ENCODE measurements at regions not wholly inside any gene's neighbourhood (a gene's known extent, or its start where the extent isn't known, plus 50 kb on each side); places are given as distances from the start of the nearest gene placed in this dataset.

- intact Hi-C loops (cut with micrococcal nuclease) = no loop called here
- Histone ChIP-seq H3K9me3 (replicated peaks) (peaks cover 30% of the 10 kb centered on the region), H3K4me3 (no peak overlapping the region), H3K27me3 (ENCODE audit: low read depth) (no peaks in the 10 kb centered on the region), H3K36me3 (no peaks in the 10 kb centered on the region), H3K27ac (replicated peaks) (no peak overlapping the region), H3K4me1 (no peaks in the 10 kb centered on the region)
- no peak for DNase-seq
- TF ChIP-seq CTCF (IDR thresholded peaks at IDR 0.05; ENCODE audit: borderline replicate concordance) = no peak
Observed at GRCh38 chr5:18496041-18496440, 861.8 kb downstream of the TAF11L14 start.

GRCh38 chr5:18497089-18497488 is 862.8 kb downstream of the TAF11L14 start:
- H3K4me3 ChIP-seq = no peak overlapping the region
- no peaks in the 10 kb centered on the region for H3K36me3 ChIP-seq
- H3K27ac ChIP-seq (replicated peaks) = no peak overlapping the region
- no peaks in the 10 kb centered on the region for H3K4me1 ChIP-seq
- no peak for TF ChIP-seq CTCF (IDR thresholded peaks at IDR 0.05; ENCODE audit: borderline replicate concordance)
- no peaks in the 10 kb centered on the region for H3K27me3 ChIP-seq (ENCODE audit: low read depth)
- intact Hi-C loops (cut with micrococcal nuclease) = no loop called here
- peaks cover 30% of the 10 kb centered on the region for H3K9me3 ChIP-seq (replicated peaks)
- no peak for DNase-seq

- DNase-seq = no peak
- no peak for TF ChIP-seq CTCF (IDR thresholded peaks at IDR 0.05; ENCODE audit: borderline replicate concordance)
- H3K4me1 ChIP-seq = no peaks in the 10 kb centered on the region
- no peak overlapping the region for H3K27ac ChIP-seq (replicated peaks)
- peaks cover 19% of the 10 kb centered on the region for H3K9me3 ChIP-seq (replicated peaks)
- H3K27me3 ChIP-seq (ENCODE audit: low read depth) = no peaks in the 10 kb centered on the region
- H3K4me3 ChIP-seq = no peak overlapping the region
- no peaks in the 10 kb centered on the region for H3K36me3 ChIP-seq
- intact Hi-C loops (cut with micrococcal nuclease) = no loop called here
Observed at GRCh38 chr5:18503797-18504328, 869.6 kb downstream of the TAF11L14 start.

- intact Hi-C loops (cut with micrococcal nuclease) = no loop called here
- H3K27me3 ChIP-seq (ENCODE audit: low read depth) = no peaks in the 10 kb centered on the region
- H3K4me1 ChIP-seq = no peaks in the 10 kb centered on the region
- H3K4me3 ChIP-seq = no peak overlapping the region
- DNase-seq = no peak
- H3K27ac ChIP-seq (replicated peaks) = no peak overlapping the region
- peaks cover 36% of the 10 kb centered on the region for H3K9me3 ChIP-seq (replicated peaks)
- TF ChIP-seq CTCF (IDR thresholded peaks at IDR 0.05; ENCODE audit: borderline replicate concordance) = no peak
- H3K36me3 ChIP-seq = no peaks in the 10 kb centered on the region
Observed at GRCh38 chr5:18507114-18507513, 872.9 kb downstream of the TAF11L14 start.

- Histone ChIP-seq H3K27ac (replicated peaks) (no peak overlapping the region), H3K4me1 (no peaks in the 10 kb centered on the region), H3K9me3 (replicated peaks) (peaks cover 25% of the 10 kb centered on the region), H3K36me3 (no peaks in the 10 kb centered on the region), H3K4me3 (no peak overlapping the region), H3K27me3 (ENCODE audit: low read depth) (no peaks in the 10 kb centered on the region)
- no peak for TF ChIP-seq CTCF (IDR thresholded peaks at IDR 0.05; ENCODE audit: borderline replicate concordance)
- no peak for DNase-seq
- intact Hi-C loops (cut with micrococcal nuclease) = no loop called here
Observed at GRCh38 chr5:18517641-18518380, 883.6 kb downstream of the TAF11L14 start.

Measured in left ventricle myocardium inferior (tissue), 1 donor.